ENCODE measurements at regions not wholly inside any gene's neighbourhood (a gene's known extent, or its start where the extent isn't known, plus 50 kb on each side); places are given as distances from the start of the nearest gene placed in this dataset.
"Not testable (repeated sequence)": the region's sequence is repeated elsewhere in the genome, so short reads cannot be mapped to it uniquely, and the experiment has no call there.

DNA sequence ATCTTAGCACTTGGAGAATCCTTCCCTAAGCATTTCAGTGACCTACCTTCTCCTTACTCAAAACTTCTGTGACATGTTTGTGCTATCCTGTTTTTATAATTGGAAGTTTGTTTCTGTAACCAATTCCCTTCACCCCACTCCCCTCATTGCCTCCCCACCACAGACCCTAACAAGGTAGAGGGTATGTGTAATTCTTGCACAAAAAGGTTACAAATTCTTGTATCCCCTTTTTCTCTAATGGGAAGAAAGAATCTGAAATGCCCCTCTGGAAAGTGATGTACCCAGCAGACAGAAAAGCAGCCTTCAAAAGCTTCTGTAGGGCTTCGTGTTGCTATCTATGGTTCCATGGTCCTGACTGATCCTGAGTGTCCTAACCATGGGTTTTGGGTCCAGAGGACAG lies 111.7 kb upstream of the TMEM170B start:
- no peak for DNase-seq

DNA sequence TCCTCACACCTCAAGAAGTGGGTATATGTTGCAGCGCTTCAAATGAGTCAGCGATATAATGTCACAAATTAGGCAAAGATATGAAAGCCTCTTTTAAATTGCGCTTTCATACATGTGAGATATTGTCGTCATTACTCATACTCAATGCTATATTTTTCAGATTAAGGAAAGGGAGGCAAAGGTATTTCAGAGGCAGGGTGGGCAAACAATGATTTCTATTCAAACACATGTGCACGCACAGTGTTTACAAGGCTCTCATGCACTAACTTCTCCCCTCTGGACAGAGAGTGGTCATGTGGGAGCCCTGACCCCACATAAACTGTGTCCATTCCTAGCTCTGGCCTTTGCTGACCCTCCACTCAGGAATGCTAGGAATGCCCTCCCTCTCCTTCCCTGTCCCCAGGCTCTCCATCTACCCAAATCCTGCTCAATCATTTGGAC lies 112.1 kb upstream of the TMEM170B start:
- no peak for DNase-seq

DNA sequence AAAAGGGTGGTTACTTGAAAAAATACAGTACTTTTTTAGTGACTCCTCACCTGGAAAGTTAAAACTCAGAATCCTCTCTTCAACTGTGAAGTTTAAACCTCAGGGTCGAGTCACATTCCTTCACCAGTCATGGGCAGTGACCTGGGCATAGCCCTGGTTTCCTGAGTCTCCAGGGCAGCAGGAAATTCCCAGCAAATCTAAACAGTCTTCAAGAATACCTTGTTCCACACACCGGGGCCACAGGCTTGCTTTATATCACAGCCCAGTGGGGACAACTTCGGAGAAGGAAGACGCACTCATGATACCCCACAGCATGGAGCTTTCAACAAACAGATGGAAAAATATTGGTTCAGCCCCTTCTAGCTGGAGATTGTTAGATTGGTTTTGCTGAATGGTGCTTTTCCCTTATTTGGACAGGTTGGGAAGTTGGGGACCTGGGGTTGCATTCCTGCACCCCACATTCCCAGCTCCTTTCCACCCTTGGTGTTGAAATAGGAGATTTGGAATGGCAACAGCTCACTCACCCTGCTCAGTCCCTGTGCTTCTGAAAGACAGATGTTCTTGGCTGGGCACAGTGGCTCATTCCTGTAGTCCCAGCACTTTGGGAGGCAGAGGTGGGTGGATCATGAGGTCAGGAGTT lies 113.0 kb upstream of the TMEM170B start:
- DNase-seq = no peak

DNA sequence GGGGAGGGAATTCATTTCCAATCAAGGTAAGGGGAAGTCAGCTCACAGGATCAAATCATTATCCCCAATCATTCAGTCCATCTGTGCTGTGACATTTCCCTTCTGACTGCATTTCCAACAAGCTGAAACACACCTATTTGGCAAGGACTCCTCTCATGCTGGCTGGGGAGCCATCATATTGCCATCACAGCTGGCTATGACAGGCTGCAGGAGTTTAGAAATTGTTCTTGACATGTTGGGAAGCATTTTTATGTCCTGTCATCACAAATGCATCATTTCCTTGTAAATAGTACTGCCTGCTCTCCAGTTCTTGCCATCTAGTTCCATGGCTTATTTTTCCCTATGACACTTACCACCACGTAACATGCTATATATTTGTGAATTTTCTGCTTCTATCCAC lies 113.9 kb upstream of the TMEM170B start:
- DNase-seq = no peak

- DNase-seq = no peak
Measured at GRCh38 chr6:11423072-11423471, 114.5 kb upstream of the TMEM170B start.

DNA sequence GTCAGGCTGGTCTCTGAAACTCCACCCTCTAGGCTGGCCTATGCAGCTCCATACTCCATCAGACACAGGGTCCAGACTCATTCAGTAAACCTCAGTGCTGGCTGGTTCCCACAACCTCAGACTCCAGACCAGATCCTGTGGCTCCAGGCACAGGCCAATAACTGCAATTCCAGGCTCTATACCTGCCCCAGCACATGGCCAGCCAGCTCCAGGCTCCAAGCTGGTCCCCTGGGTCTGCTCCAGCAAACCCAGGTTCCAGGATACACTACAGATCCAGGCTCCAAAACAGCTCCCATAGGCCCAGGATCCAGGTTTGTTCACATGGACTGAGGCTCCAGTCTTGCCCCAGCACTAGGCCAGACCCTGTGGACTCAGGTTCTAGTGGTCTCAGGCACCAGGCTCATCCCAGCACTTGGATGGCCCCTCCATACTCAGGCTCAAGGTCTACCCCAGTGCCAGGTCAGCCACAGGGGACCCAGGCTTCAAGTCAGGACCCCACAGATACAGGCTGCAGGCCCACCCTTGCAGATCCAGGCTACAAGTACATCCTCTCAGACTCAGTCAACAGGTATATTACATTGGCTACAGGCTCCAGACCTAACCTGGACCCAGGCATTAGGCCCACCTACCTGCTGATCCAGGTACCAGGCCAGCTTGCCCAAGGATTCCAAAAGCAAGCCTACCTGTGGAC lies 117.6 kb upstream of the TMEM170B start:
- no peak for DNase-seq

GRCh38 chr6:11418290-11418905 lies 119.2 kb upstream of the TMEM170B start:
- no peak for DNase-seq

DNA sequence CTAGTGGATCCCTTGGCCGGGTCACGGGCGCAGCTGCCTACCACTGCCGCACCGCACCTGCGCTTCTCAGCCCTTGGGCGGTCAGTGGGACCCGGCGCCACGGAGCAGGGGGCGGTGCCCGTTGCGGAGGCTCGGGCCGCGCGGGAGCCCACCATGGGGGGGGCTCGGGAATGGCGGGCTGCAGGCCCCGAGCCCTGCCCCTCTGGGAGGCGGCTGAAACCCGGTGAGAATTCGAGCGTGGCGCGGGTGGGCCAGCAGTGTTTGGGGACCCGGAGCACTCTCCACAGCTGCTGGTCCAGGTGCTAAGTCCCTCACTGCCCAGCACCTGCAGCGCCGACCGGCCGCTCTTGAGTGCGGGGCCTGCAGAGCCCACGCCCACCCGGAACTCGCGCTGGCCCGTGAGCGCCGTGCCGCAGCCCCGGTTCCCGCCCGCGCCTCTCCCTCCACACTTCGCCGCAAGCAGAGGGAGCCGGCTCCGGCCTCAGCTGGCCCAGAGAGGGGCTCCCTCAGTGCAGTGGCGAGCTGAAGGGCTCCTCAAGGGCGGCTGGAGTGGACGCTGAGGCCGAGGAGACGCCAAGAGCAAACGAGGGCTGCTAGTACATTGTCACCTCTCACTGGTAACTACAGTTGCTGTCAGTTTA lies 120.5 kb upstream of the TMEM170B start:
- DNase-seq = no peak

GRCh38 chr6:11416099-11416935 lies 121.2 kb upstream of the TMEM170B start:
- DNase-seq = not testable (repeated sequence)

GRCh38 chr6:11415557-11415956 lies 122.0 kb upstream of the TMEM170B start:
- DNase-seq = no peak

GRCh38 chr6:11414176-11414963 lies 123.2 kb upstream of the TMEM170B start:
- DNase-seq = peak in 2 of 3 donors; percentile 69

DNA sequence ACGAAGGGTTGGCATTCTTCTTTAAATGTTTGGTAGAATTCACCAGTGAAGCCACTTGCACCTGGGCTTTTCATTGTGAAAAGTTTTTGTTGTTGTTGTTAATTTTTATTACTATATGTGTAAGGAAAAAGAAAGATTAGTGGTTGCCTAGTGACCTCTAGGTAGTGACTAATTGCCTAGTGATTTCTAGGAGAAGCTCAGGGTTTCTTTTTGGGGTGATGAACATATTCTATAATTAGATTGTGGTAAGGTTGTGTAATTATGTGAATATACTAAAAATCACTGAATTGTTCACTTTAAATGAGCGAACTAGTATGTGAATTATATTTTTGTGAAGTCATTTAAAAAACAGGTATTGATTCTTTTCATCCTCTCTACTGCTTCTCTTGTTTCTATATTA lies 123.8 kb upstream of the TMEM170B start:
- peak; percentile 69 to 94 (median 92) for DNase-seq

- no peak for DNase-seq
Measured at GRCh38 chr6:11413117-11413687, 124.3 kb upstream of the TMEM170B start.

GRCh38 chr6:11412616-11413015 lies 124.9 kb upstream of the TMEM170B start:
- DNase-seq = peak in 2 of 3 donors; percentile 15 to 64

GRCh38 chr6:11412011-11412424 lies 125.5 kb upstream of the TMEM170B start:
- DNase-seq = peak in 2 of 3 donors; percentile 55 to 59

DNA sequence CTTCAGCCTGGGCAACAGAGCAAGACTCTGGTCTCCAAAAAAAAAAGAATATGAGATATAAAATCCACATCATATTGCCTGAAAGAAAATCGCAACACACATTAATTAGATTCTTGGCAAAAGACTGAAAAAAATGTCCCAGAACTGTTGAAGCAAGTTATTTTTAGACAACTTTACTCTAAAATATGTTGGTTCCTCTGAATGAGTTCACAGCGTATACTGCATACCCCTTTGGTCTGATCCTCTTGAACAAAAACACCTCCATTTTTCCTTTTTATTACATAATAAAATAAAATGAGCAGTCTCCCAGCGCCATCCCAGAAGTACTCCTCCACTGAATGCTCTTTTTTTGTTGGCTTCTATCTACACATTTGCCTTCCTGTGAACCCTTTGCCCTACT lies 126.0 kb upstream of the TMEM170B start:
- DNase-seq = no peak

GRCh38 chr6:11410539-11411307 lies 126.8 kb upstream of the TMEM170B start:
- peak in 1 of 3 donors; percentile 42 for DNase-seq

DNA sequence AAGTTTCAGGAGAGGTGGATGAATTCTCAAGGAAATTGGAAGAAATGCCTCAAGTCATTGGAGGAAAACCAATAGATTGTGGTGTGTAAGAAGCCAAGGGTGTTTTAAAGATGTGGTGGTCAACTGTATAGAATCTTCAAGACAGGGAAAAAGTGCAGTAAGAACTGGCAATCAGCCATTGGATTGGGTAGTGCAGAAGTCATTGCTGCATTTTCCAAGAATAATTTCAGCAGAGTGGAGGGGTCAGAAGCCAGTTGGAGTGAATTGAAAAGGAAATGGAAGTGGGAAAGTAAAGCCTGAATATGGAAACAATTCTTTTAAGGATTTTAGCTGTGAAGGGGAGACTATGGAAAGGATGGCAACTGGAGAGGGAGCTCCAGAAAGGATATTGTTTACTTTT lies 128.2 kb upstream of the TMEM170B start:
- no peak for DNase-seq

- no peak for DNase-seq
Measured at GRCh38 chr6:11407414-11407813, 130.1 kb upstream of the TMEM170B start.

- peak; percentile 44 to 66 (median 52) for DNase-seq
Measured at GRCh38 chr6:11404838-11405237, 132.7 kb upstream of the TMEM170B start.

DNA sequence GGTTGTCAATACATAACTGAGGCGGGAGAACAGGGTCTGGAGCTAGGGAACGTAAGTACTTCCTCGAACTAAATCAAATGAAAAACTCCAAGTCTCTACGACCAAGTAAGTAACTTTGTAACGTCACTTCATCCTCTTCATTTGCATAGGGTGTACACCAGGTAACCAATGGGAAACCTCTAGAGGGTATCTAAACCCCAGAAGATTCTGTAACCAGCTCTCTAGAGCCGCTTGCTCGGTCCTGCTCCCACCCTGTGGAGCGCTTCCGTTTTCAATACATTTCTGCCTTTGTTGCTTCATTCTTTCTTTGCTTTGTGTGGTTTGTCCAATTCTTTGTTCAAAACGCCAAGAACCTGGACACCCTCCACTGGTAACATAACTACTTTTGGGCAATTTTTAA lies 133.5 kb upstream of the TMEM170B start:
- peak in 1 of 3 donors; percentile 49 for DNase-seq

All from suppressor macrophage treated with lipopolysaccharide for 1 hour (primary cell).